H9 (cell line): ENCODE measurements at regions not wholly inside any gene's neighbourhood (a gene's known extent, or its start where the extent isn't known, plus 50 kb on each side); places are given as distances from the start of the nearest gene placed in this dataset.

ENCODE experiments used
- DNase-seq: peaks from one replicate; pipeline ENCODE4 v3.0.0-alpha.2; 2017
- H2AFZ ChIP-seq: one replicate; pipeline ENCODE4 v1.6.1; 2013; ENCODE audit warnings: mild to moderate bottlenecking, low read length, control low read depth, moderate library complexity
- H2AK5ac ChIP-seq: 2 replicates; pipeline ENCODE4 v1.6.1; 2013; ENCODE audit warnings: low read length, control low read depth, mixed read lengths; ENCODE audit not compliant: insufficient read length
- H2BK120ac ChIP-seq: one replicate; pipeline ENCODE4 v1.6.1; 2013; ENCODE audit warnings: low read depth, mild to moderate bottlenecking, low read length, control low read depth, inconsistent platforms; ENCODE audit not compliant: poor library complexity, severe bottlenecking
- H2BK12ac ChIP-seq: 2 replicates; pipeline ENCODE4 v1.6.1; 2013; ENCODE audit warnings: low read length, control low read depth, mixed read lengths, low read depth; ENCODE audit not compliant: insufficient read length
- H2BK15ac ChIP-seq: 2 replicates; pipeline ENCODE4 v1.6.1; 2013; ENCODE audit warnings: low read depth, low read length, control low read depth
- H2BK20ac ChIP-seq: one replicate; pipeline ENCODE4 v1.6.1; 2013; ENCODE audit warnings: low read depth, mild to moderate bottlenecking, low read length, control low read depth, inconsistent platforms; ENCODE audit not compliant: poor library complexity, severe bottlenecking
- H2BK5ac ChIP-seq: 2 replicates; pipeline ENCODE4 v1.6.1; 2013; ENCODE audit warnings: low read length, control low read depth, mixed read lengths; ENCODE audit not compliant: insufficient read length
- H3K14ac ChIP-seq: 2 replicates; pipeline ENCODE4 v1.6.1; 2013; ENCODE audit warnings: low read length, control low read depth; ENCODE audit not compliant: insufficient read depth
- H3K18ac ChIP-seq: 2 replicates; pipeline ENCODE4 v1.6.1; 2013; ENCODE audit warnings: low read depth, mild to moderate bottlenecking, mixed read lengths, low read length, control low read depth; ENCODE audit not compliant: insufficient read length
- H3K23ac ChIP-seq: 2 replicates; pipeline ENCODE4 v1.6.1; 2013; ENCODE audit warnings: low read length, control low read depth, mixed read lengths, low read depth; ENCODE audit not compliant: insufficient read length
- H3K23me2 ChIP-seq: 2 replicates; pipeline ENCODE4 v1.6.1; 2013; ENCODE audit warnings: low read depth, mild to moderate bottlenecking, mixed read lengths, low read length, control low read depth; ENCODE audit not compliant: insufficient read length, poor library complexity, severe bottlenecking
- H3K27ac ChIP-seq: 2 replicates; pipeline ENCODE4 v1.5.1; 2013; ENCODE audit warnings: low read length, control low read depth, mixed read lengths, low read depth; ENCODE audit not compliant: insufficient read length
- H3K27me3 ChIP-seq: 2 replicates; pipeline ENCODE4 v1.6.1; 2013; ENCODE audit warnings: low read length, control low read depth, inconsistent platforms; ENCODE audit not compliant: insufficient read depth
- H3K4ac ChIP-seq: 2 replicates; pipeline ENCODE4 v1.6.1; 2013; ENCODE audit warnings: low read depth, mild to moderate bottlenecking, control low read depth, inconsistent platforms, low read length, moderate library complexity
- H3K4me1 ChIP-seq: 2 replicates; pipeline ENCODE4 v1.6.1; 2013; ENCODE audit warnings: low read length, control low read depth, inconsistent platforms; ENCODE audit not compliant: insufficient read depth
- H3K4me2 ChIP-seq: 2 replicates; pipeline ENCODE4 v1.6.1; 2013; ENCODE audit warnings: low read length, control low read depth, mixed read lengths; ENCODE audit not compliant: insufficient read length, insufficient read depth
- H3K56ac ChIP-seq: 2 replicates; pipeline ENCODE4 v1.6.1; 2013; ENCODE audit warnings: low read depth, mild to moderate bottlenecking, mixed read lengths, low read length, control low read depth; ENCODE audit not compliant: insufficient read length
- H3K79me1 ChIP-seq: 2 replicates; pipeline ENCODE4 v1.6.1; 2013; ENCODE audit warnings: low read depth, mild to moderate bottlenecking, moderate library complexity, low read length, control low read depth, inconsistent platforms; ENCODE audit not compliant: insufficient read depth, poor library complexity, severe bottlenecking
- H3K79me2 ChIP-seq: 2 replicates; pipeline ENCODE4 v1.6.1; 2013; ENCODE audit warnings: low read length, control low read depth, inconsistent platforms; ENCODE audit not compliant: insufficient read depth
- H3K9ac ChIP-seq: 2 replicates; pipeline ENCODE4 v1.6.1; 2013; ENCODE audit warnings: low read length, control low read depth, mixed read lengths; ENCODE audit not compliant: insufficient read length; ENCODE audit errors: extremely low read depth
- H3K9me3 ChIP-seq: one replicate; pipeline ENCODE4 v1.6.1; 2013; ENCODE audit warnings: low read depth, low read length, inconsistent platforms; ENCODE audit not compliant: control insufficient read depth
- H3T11ph ChIP-seq: one replicate; pipeline ENCODE4 v1.6.1; 2013; ENCODE audit warnings: mild to moderate bottlenecking, low read length, control low read depth, inconsistent platforms
- H4K20me1 ChIP-seq: one replicate; pipeline ENCODE4 v1.6.1; 2013; ENCODE audit not compliant: control insufficient read depth, insufficient read length, insufficient read depth
- H4K5ac ChIP-seq: 2 replicates; pipeline ENCODE4 v1.6.1; 2013; ENCODE audit warnings: low read depth, mild to moderate bottlenecking, mixed read lengths, low read length, control low read depth; ENCODE audit not compliant: insufficient read length
- H4K8ac ChIP-seq: replicated peaks from 2 replicates; pipeline ENCODE4 v1.6.1; 2013; ENCODE audit warnings: low read length, control low read depth, mixed read lengths, low read depth; ENCODE audit not compliant: insufficient read length
- H4K91ac ChIP-seq: 2 replicates; pipeline ENCODE4 v1.6.1; 2013; ENCODE audit warnings: low read depth, mild to moderate bottlenecking, moderate library complexity, mixed read lengths, low read length, control low read depth; ENCODE audit not compliant: insufficient read length
- H3K27ac Mint-ChIP-seq, 3 experiments: 2 replicates in 2 of 3; 3 replicates in 1 of 3; pipeline ENCODE4 v1.8.0; 2020 to 2021; ENCODE audit warnings: mixed read lengths in 3 of 3, mild to moderate bottlenecking in 1 of 3, moderate library complexity in 1 of 3
- H3K27me3 Mint-ChIP-seq: 2 replicates; pipeline ENCODE4 v1.8.0; 2021; ENCODE audit warnings: low read depth, mild to moderate bottlenecking, moderate library complexity, mixed read lengths
- H3K36me3 Mint-ChIP-seq, 3 experiments: 2 replicates in 2 of 3; 3 replicates in 1 of 3; pipeline ENCODE4 v1.8.0; 2020 to 2021; ENCODE audit warnings: low read depth in 3 of 3, mixed read lengths in 3 of 3; ENCODE audit not compliant: insufficient read depth in 1 of 3
- H3K4me1 Mint-ChIP-seq, 2 experiments: 2 replicates each; pipeline ENCODE4 v1.8.0; 2020; ENCODE audit warnings: mixed read lengths in 2 of 2
- H3K4me3 Mint-ChIP-seq, 2 experiments: 2 replicates in 1 of 2; 3 replicates in 1 of 2; pipeline ENCODE4 v1.8.0; 2020 to 2021; ENCODE audit warnings: mild to moderate bottlenecking in 2 of 2, mixed read lengths in 2 of 2, moderate library complexity in 1 of 2
- H3K9me3 Mint-ChIP-seq, 2 experiments: 2 replicates in 1 of 2; 3 replicates in 1 of 2; pipeline ENCODE4 v1.8.0; 2020; ENCODE audit warnings: mild to moderate bottlenecking in 2 of 2, mixed read lengths in 2 of 2, moderate library complexity in 1 of 2
- CTCF ChIP-seq: fragments of 200-600 bp; sonication (generic); conservative IDR thresholded peaks from 3 replicates; pipeline ENCODE4 v1.8.0; 2021; ENCODE audit warnings: antibody characterized with exemption, mild to moderate bottlenecking
- WGBS: extraction: QIAGEN DNeasy Blood & Tissue Kit; methylation state at CpG from one replicate; pipeline ENCODE4 v1.1.7; 2013; ENCODE audit warnings: missing lambda C conversion rate, low lambda C conversion rate, mixed read lengths; ENCODE audit not compliant: insufficient read length; ENCODE audit errors: extremely low coverage; 5-methylcytosine and 5-hydroxymethylcytosine counted together

GRCh38 chr17:6269478-6269877 is 165.4 kb downstream of the AIPL1 start:
- Histone ChIP-seq H3K56ac (no peak overlapping the region), H4K5ac (no peak overlapping the region), H3K79me1 (no peaks in the 10 kb centered on the region), H3K9ac (no peak overlapping the region), H3K27ac (no peak overlapping the region), H2AFZ (no peak overlapping the region), H3K18ac (no peak overlapping the region), H3K9me3 (peaks cover 5% of the 10 kb centered on the region), H2BK12ac (no peak overlapping the region), H4K91ac (no peak overlapping the region), H4K20me1 (no peaks in the 10 kb centered on the region), H3K4ac (no peak overlapping the region), H3K14ac (no peak overlapping the region), H3K4me1 (no peaks in the 10 kb centered on the region), H2BK120ac (no peak overlapping the region), H3K4me2 (no peak overlapping the region), H3K23ac (no peak overlapping the region), H2BK20ac (no peak overlapping the region), H3K27me3 (no peaks in the 10 kb centered on the region), H4K8ac (no peak overlapping the region), H3K23me2 (no peaks in the 10 kb centered on the region), H2AK5ac (no peak overlapping the region), H3T11ph (no peak overlapping the region), H3K79me2 (no peaks in the 10 kb centered on the region), H2BK15ac (no peak overlapping the region), H2BK5ac (no peak overlapping the region)
- peak; percentile 69 for DNase-seq
- Mint-ChIP-seq H3K27ac (peak overlapping the region in 1 of 3 experiments; percentile 50; a peak in 1 of 7 replicates), H3K36me3 (peaks cover 0 to 10% (median 0%) of the 10 kb centered on the region in 3 experiments; a peak in 3 of 7 replicates), H3K4me3 (no peak overlapping the region), H3K27me3 (no peaks in the 10 kb centered on the region; the same call in 1 of the 2 replicates), H3K9me3 (peaks cover 8 to 10% of the 10 kb centered on the region in 2 experiments; a peak in 4 of 5 replicates), H3K4me1 (0 out of 4 replicates have a peak, but pooled peaks cover 0 to 2% of the 10 kb centered on the region in 2 experiments)
- no CpG with 5 or more reads among the region's 4 CpGs for whole genome bisulfite sequencing
- TF ChIP-seq CTCF, result no peak
